ENCODE measurements at regions not wholly inside any gene's neighbourhood (a gene's known extent, or its start where the extent isn't known, plus 50 kb on each side); places are given as distances from the start of the nearest gene placed in this dataset.

DNA sequence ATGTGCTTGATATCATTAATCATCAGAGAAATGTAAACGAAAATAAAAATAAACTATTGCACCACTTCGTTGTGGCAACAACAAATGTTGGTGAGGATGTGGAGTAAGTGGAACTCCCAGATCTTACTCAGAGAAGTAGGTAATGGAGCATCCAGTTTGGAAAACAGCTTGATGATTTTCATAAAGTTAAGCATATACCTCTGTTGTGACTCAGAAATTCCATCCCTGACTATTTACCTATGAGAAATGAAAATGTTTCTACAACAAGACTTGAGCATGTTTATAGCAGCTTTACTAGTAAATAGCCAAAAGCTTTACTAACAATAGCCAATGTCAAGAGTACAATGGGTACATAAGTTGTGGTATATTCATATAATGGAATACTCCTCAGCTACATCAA, 214.7 kb upstream of the NMUR2 start:
- Histone ChIP-seq H3K9me3 (ENCODE audit: control insufficient read depth, low read length) (peaks cover 12% of the 10 kb centered on the region), H3K36me3 (ENCODE audit: control insufficient read depth, insufficient read depth, low read length) (no peaks in the 10 kb centered on the region), H3K9ac (ENCODE audit: extremely low read depth, low read length, poor library complexity, severe bottlenecking) (no peak overlapping the region), H3K27me3 (ENCODE audit: control insufficient read depth, insufficient read depth, low read length, poor library complexity, severe bottlenecking) (no peaks in the 10 kb centered on the region), H3K4me1 (ENCODE audit: control insufficient read depth, insufficient read depth, low read length) (no peaks in the 10 kb centered on the region), H3K27ac (ENCODE audit: low read depth, low read length) (no peak overlapping the region), H3K4me3 (ENCODE audit: low read length) (no peak overlapping the region)
- Mint-ChIP-seq H3K36me3 (ENCODE audit: low read depth) (no peaks in the 10 kb centered on the region), H3K9me3 (no peaks in the 10 kb centered on the region), H3K27ac (no peak overlapping the region), H3K4me1 (peaks cover 12% of the 10 kb centered on the region), H3K27me3 (ENCODE audit: insufficient read depth) (no peaks in the 10 kb centered on the region), H3K4me3 (no peak overlapping the region)
- TF ChIP-seq, protein P1, sequence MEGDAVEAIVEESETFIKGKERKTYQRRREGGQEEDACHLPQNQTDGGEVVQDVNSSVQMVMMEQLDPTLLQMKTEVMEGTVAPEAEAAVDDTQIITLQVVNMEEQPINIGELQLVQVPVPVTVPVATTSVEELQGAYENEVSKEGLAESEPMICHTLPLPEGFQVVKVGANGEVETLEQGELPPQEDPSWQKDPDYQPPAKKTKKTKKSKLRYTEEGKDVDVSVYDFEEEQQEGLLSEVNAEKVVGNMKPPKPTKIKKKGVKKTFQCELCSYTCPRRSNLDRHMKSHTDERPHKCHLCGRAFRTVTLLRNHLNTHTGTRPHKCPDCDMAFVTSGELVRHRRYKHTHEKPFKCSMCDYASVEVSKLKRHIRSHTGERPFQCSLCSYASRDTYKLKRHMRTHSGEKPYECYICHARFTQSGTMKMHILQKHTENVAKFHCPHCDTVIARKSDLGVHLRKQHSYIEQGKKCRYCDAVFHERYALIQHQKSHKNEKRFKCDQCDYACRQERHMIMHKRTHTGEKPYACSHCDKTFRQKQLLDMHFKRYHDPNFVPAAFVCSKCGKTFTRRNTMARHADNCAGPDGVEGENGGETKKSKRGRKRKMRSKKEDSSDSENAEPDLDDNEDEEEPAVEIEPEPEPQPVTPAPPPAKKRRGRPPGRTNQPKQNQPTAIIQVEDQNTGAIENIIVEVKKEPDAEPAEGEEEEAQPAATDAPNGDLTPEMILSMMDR (conservative IDR thresholded peaks at IDR 0.05) = no peak
- WGBS, 2 experiments (ENCODE audit: insufficient coverage in 1 of 2, insufficient read length in 1 of 2) = 94 to 100% methylated on average over 2 of the region's 2 CpGs
- no peak for DNase-seq

DNA sequence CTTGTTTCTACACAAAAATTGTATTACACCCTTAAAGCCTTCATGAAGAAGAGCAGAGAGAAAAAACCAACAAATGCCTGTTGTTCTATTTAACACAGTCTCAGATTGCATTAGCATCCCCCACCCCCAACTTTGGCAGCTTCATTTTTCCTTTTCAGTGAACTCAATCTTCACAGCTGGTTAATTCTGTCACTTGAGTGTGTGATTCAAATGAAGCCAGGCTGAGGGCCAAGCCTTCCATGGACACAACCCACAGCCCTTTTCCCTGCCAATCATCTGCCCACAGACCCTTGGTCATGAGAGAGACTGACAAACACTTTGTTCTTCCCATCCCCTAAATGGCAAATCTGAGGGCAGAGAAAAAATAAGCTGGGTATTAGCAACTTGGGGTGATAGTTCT, 217.5 kb upstream of the NMUR2 start:
- Mint-ChIP-seq H3K36me3 (ENCODE audit: low read depth) (no peaks in the 10 kb centered on the region), H3K4me1 (peaks cover 24% of the 10 kb centered on the region), H3K9me3 (no peaks in the 10 kb centered on the region), H3K4me3 (no peak overlapping the region), H3K27ac (no peak overlapping the region), H3K27me3 (ENCODE audit: insufficient read depth) (peaks cover 2% of the 10 kb centered on the region)
- peaks cover 10% of the 10 kb centered on the region for H3K4me1 ChIP-seq (ENCODE audit: control insufficient read depth, insufficient read depth, low read length)
- peak; percentile 47 for DNase-seq
- H3K36me3 ChIP-seq (ENCODE audit: control insufficient read depth, insufficient read depth, low read length) = no peaks in the 10 kb centered on the region
- TF ChIP-seq, protein P1 (conservative IDR thresholded peaks at IDR 0.05) = no peak
- no peaks in the 10 kb centered on the region for H3K27me3 ChIP-seq (ENCODE audit: control insufficient read depth, insufficient read depth, low read length, poor library complexity, severe bottlenecking)
- no peak overlapping the region for H3K9ac ChIP-seq (ENCODE audit: extremely low read depth, low read length, poor library complexity, severe bottlenecking)
- H3K9me3 ChIP-seq (ENCODE audit: control insufficient read depth, low read length) = peaks cover 8% of the 10 kb centered on the region
- H3K4me3 ChIP-seq (ENCODE audit: low read length) = no peak overlapping the region
- H3K27ac ChIP-seq (ENCODE audit: low read depth, low read length) = no peak overlapping the region

DNA sequence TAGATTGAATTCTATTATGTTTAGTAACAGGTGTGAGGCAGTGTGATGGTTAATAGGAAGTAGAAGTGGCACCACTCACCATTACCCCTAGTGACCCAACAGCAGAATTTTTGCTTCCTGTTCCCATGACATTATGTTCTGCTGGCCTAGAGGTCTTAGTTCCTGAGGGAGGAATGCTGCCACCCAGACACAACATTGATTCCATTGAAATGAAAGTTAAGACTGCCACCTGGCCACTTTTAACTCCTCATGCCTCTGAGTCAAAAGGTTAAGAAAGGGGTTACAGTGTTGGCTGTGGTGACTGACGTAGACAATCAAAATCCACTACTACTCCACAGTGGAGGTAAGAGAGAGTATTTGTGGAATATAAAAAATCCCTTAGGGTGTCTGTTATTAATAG, 218.9 kb upstream of the NMUR2 start:
- no peaks in the 10 kb centered on the region for H3K36me3 Mint-ChIP-seq (ENCODE audit: low read depth)
- Histone ChIP-seq H3K27me3 (ENCODE audit: control insufficient read depth, insufficient read depth, low read length, poor library complexity, severe bottlenecking) (no peaks in the 10 kb centered on the region), H3K4me1 (ENCODE audit: control insufficient read depth, insufficient read depth, low read length) (peaks cover 10% of the 10 kb centered on the region), H3K9me3 (ENCODE audit: control insufficient read depth, low read length) (no peaks in the 10 kb centered on the region), H3K27ac (ENCODE audit: low read depth, low read length) (no peak overlapping the region), H3K36me3 (ENCODE audit: control insufficient read depth, insufficient read depth, low read length) (no peaks in the 10 kb centered on the region), H3K4me3 (ENCODE audit: low read length) (no peak overlapping the region), H3K9ac (ENCODE audit: extremely low read depth, low read length, poor library complexity, severe bottlenecking) (no peak overlapping the region)
- WGBS, 2 experiments (ENCODE audit: insufficient coverage in 1 of 2, insufficient read length in 1 of 2) = no CpG with 5 or more reads among the region's 1 CpG
- DNase-seq = no peak
- no peak overlapping the region for H3K27ac Mint-ChIP-seq
- H3K4me1 Mint-ChIP-seq = peaks cover 34% of the 10 kb centered on the region
- TF ChIP-seq, protein P1 (conservative IDR thresholded peaks at IDR 0.05) = no peak
- peaks cover 3% of the 10 kb centered on the region for H3K27me3 Mint-ChIP-seq (ENCODE audit: insufficient read depth)
- H3K9me3 Mint-ChIP-seq = no peaks in the 10 kb centered on the region
- no peak overlapping the region for H3K4me3 Mint-ChIP-seq

All from endodermal cell (in vitro differentiated cells).